ENCODE measurements at regions not wholly inside any gene's neighbourhood (a gene's known extent, or its start where the extent isn't known, plus 50 kb on each side); places are given as distances from the start of the nearest gene placed in this dataset.

DNA sequence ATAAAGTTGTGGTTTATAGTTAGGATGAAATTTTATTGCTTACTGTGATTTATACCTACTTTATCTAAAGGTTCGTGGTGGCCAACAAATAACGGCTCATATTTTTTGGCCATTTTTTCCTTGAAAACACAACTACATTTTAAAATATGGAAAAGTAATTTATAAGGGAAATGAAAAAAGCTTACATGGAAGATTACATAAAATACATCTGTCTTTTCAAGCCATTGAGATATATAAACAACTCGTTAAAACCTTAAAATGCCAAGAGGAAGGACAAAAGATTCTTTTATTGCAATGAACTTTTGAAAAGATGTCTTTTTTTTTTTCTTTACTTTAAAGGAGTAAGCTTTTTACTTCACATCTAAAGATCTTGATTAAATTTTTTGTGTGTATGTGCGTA, 55.4 kb upstream of the EYA4 start:
- no peak for DNase-seq (ENCODE audit: low spot score)

DNA sequence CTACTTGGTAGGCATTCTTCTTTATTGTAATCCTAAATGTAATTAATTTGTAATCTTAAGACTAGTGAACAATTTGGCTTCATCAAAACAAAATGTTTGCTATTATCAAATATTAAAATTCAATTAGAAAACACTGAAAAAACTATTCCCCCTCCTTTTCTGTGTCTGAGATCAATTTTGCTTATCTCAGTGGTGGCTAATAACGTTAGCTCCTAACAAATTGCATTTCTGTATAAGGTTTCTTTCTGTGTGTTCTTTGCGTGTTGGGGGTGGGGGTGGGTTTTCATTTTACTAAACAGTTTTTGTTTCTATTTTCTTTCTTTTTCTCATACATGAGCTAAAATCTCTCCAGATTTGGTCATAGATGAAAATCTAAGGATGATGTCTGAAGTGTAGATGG, 54.0 kb upstream of the EYA4 start:
- no peak for DNase-seq (ENCODE audit: low spot score)

GRCh38 chr6:133187657-133188453, 53.3 kb upstream of the EYA4 start:
- DNase-seq (ENCODE audit: low spot score) = no peak

GRCh38 chr6:133190912-133191311, 50.2 kb upstream of the EYA4 start:
- no peak for DNase-seq (ENCODE audit: low spot score)

DNA sequence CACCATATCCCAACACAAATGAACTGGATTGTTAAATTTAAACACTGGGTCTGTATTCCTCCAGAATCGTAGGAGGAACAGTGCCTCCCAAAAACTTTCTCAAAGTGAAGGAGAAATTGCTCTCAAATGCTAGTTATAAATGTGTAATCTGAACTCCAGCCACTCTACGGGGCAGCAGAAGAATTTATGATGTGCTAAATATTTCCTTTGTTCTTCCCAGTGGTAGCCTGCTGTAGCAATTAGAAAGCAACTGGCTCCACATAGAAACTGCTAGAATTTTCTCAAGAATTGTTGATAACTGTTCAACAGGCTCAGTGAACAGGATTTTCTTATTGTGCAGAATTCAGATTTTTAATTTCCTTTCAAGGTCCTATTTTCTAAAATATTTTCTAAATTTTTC, 49.8 kb upstream of the EYA4 start:
- no peak for DNase-seq (ENCODE audit: low spot score)
